Loucy (cell line): ENCODE measurements at regions not wholly inside any gene's neighbourhood (a gene's known extent, or its start where the extent isn't known, plus 50 kb on each side); places are given as distances from the start of the nearest gene placed in this dataset.

Source experiments
- H2AFZ ChIP-seq: fragments of 200-600 bp; sonication (generic); 2 replicates; pipeline ENCODE4 v1.6.0; 2016; ENCODE audit warnings: antibody characterized with exemption, mild to moderate bottlenecking, low read length, moderate library complexity
- H3F3A ChIP-seq: fragments of 200-600 bp; 2 replicates; pipeline ENCODE4 v1.6.0; 2016; ENCODE audit warnings: antibody characterized with exemption, low read depth, mild to moderate bottlenecking
- H3K27me3 ChIP-seq: fragments of 200-600 bp; sonication (generic); 2 replicates; pipeline ENCODE4 v1.6.1; 2014; ENCODE audit warnings: low read length, mild to moderate bottlenecking; ENCODE audit not compliant: insufficient read depth, poor library complexity, severe bottlenecking
- H3K36me3 ChIP-seq: fragments of 200-600 bp; sonication (generic); 2 replicates; pipeline ENCODE4 v1.6.1; 2016; ENCODE audit warnings: low read length; ENCODE audit not compliant: insufficient read depth
- H3K4me1 ChIP-seq: fragments of 200-600 bp; sonication (generic); 2 replicates; pipeline ENCODE4 v1.5.1; 2014; ENCODE audit warnings: low read length, mild to moderate bottlenecking; ENCODE audit not compliant: insufficient read depth, poor library complexity, severe bottlenecking
- H3K4me2 ChIP-seq: fragments of 200-600 bp; sonication (generic); 2 replicates; pipeline ENCODE4 v1.6.0; 2014; ENCODE audit warnings: antibody characterized with exemption, low read length, low read depth, mild to moderate bottlenecking; ENCODE audit not compliant: poor library complexity, severe bottlenecking
- H3K4me3 ChIP-seq: fragments of 200-600 bp; sonication (generic); 2 replicates; pipeline ENCODE4 v1.5.1; 2014; ENCODE audit warnings: low read length, mild to moderate bottlenecking, mixed read lengths; ENCODE audit not compliant: poor library complexity, severe bottlenecking
- H3K79me2 ChIP-seq: fragments of 200-600 bp; sonication (generic); 2 replicates; pipeline ENCODE4 v1.6.1; 2014; ENCODE audit warnings: low read length; ENCODE audit not compliant: insufficient read depth
- H3K9ac ChIP-seq: fragments of 200-600 bp; sonication (generic); 2 replicates; pipeline ENCODE4 v1.6.0; 2014; ENCODE audit warnings: mild to moderate bottlenecking, low read depth, low read length, moderate library complexity; ENCODE audit not compliant: poor library complexity, severe bottlenecking
- H3K9me2 ChIP-seq: fragments of 200-600 bp; sonication (generic); replicated peaks from 2 replicates; pipeline ENCODE4 v1.6.1; 2016; ENCODE audit warnings: low read depth, low read length, mixed read lengths
- H3K9me3 ChIP-seq: fragments of 200-600 bp; sonication (generic); 2 replicates; pipeline ENCODE4 v1.6.1; 2014; ENCODE audit warnings: mild to moderate bottlenecking, antibody characterized with exemption, low read length, low read depth; ENCODE audit not compliant: insufficient read depth
- H4K20me1 ChIP-seq: fragments of 200-600 bp; sonication (generic); 2 replicates; pipeline ENCODE4 v1.6.0; 2014; ENCODE audit warnings: antibody characterized with exemption, low read length, mild to moderate bottlenecking; ENCODE audit not compliant: insufficient read depth, poor library complexity, severe bottlenecking
- CTCF ChIP-seq: fragments of 200-600 bp; sonication (generic); conservative IDR thresholded peaks from 2 replicates; pipeline ENCODE4 v1.5.1; 2014; ENCODE audit warnings: mild to moderate bottlenecking, antibody characterized with exemption, low read length
- EZH2phosphoT487 ChIP-seq: fragments of 200-600 bp; IDR thresholded peaks from 2 replicates; pipeline ENCODE4 v1.6.1; 2018; ENCODE audit warnings: antibody characterized with exemption, mild to moderate bottlenecking, moderate library complexity, borderline replicate concordance

- TF ChIP-seq CTCF, result no peak
- H3K9ac ChIP-seq, result no peak overlapping the region
- H3K4me2 ChIP-seq, result no peak overlapping the region
- H3K9me3 ChIP-seq, result no peaks in the 10 kb centered on the region
- no peaks in the 10 kb centered on the region for H3K27me3 ChIP-seq
- no peak overlapping the region for H3K4me3 ChIP-seq
- no peaks in the 10 kb centered on the region for H3K79me2 ChIP-seq
- no peaks in the 10 kb centered on the region for H4K20me1 ChIP-seq
- no peaks in the 10 kb centered on the region for H3K36me3 ChIP-seq
- H3F3A ChIP-seq, result no peaks in the 10 kb centered on the region
- no peak overlapping the region for H2AFZ ChIP-seq
- no peaks in the 10 kb centered on the region for H3K9me2 ChIP-seq
- H3K4me1 ChIP-seq, result no peaks in the 10 kb centered on the region
These were observed 909.2 kb downstream of the NSUN3 start for GRCh38 chr3:94972066-94972465.

GRCh38 chr3:94978084-94978483 is 915.2 kb downstream of the NSUN3 start:
- Histone ChIP-seq H3K9me2 (no peaks in the 10 kb centered on the region), H3K4me1 (no peaks in the 10 kb centered on the region), H2AFZ (no peak overlapping the region), H3F3A (no peaks in the 10 kb centered on the region), H4K20me1 (no peaks in the 10 kb centered on the region), H3K9me3 (no peaks in the 10 kb centered on the region), H3K79me2 (no peaks in the 10 kb centered on the region), H3K36me3 (no peaks in the 10 kb centered on the region), H3K9ac (no peak overlapping the region), H3K4me3 (no peak overlapping the region), H3K4me2 (no peak overlapping the region), H3K27me3 (no peaks in the 10 kb centered on the region)
- TF ChIP-seq EZH2phosphoT487 (no peak), CTCF (no peak)

- no peaks in the 10 kb centered on the region for H3F3A ChIP-seq
- H3K79me2 ChIP-seq, result no peaks in the 10 kb centered on the region
- no peaks in the 10 kb centered on the region for H4K20me1 ChIP-seq
- no peak overlapping the region for H3K4me3 ChIP-seq
- H3K36me3 ChIP-seq, result no peaks in the 10 kb centered on the region
- no peaks in the 10 kb centered on the region for H3K9me3 ChIP-seq
- H3K4me2 ChIP-seq, result no peak overlapping the region
- H3K4me1 ChIP-seq, result no peaks in the 10 kb centered on the region
- no peaks in the 10 kb centered on the region for H3K27me3 ChIP-seq
- H2AFZ ChIP-seq, result no peak overlapping the region
- no peak overlapping the region for H3K9ac ChIP-seq
- no peak for TF ChIP-seq EZH2phosphoT487
- TF ChIP-seq CTCF, result no peak
- H3K9me2 ChIP-seq, result no peaks in the 10 kb centered on the region
These were observed 922.9 kb downstream of the NSUN3 start for GRCh38 chr3:94985778-94986177.
